ENCODE measurements at regions not wholly inside any gene's neighbourhood (a gene's known extent, or its start where the extent isn't known, plus 50 kb on each side); places are given as distances from the start of the nearest gene placed in this dataset.

GRCh38 chr5:125746917-125747316 is 676.3 kb upstream of the GRAMD2B start:
- peaks cover 27% of the 10 kb centered on the region for H3K4me1 Mint-ChIP-seq
- H3K9me3 Mint-ChIP-seq, result peaks cover 15% of the 10 kb centered on the region
- H3K4me3 Mint-ChIP-seq, result no peak overlapping the region
- TF ChIP-seq CTCF (IDR thresholded peaks at IDR 0.05; ENCODE audit: unreplicated experiment), result no peak
- DNase-seq (ENCODE audit: low spot score in 2 of 2, unreplicated experiment in 2 of 2), result no peak
- H3K27ac Mint-ChIP-seq, result no peak overlapping the region
- no peaks in the 10 kb centered on the region for H3K27me3 Mint-ChIP-seq (ENCODE audit: low read depth)
- peaks cover 6% of the 10 kb centered on the region for H3K36me3 Mint-ChIP-seq

GRCh38 chr5:125750147-125750860 is 672.9 kb upstream of the GRAMD2B start:
- Mint-ChIP-seq H3K9me3 (no peaks in the 10 kb centered on the region), H3K4me1 (peaks cover 27% of the 10 kb centered on the region), H3K27ac (no peak overlapping the region), H3K27me3 (ENCODE audit: low read depth) (no peaks in the 10 kb centered on the region), H3K36me3 (no peaks in the 10 kb centered on the region), H3K4me3 (no peak overlapping the region)
- DNase-seq (ENCODE audit: low spot score in 2 of 2, unreplicated experiment in 2 of 2), result no peak
- TF ChIP-seq CTCF (IDR thresholded peaks at IDR 0.05; ENCODE audit: unreplicated experiment), result no peak

GRCh38 chr5:125750861-125751186 is 672.4 kb upstream of the GRAMD2B start:
- TF ChIP-seq CTCF (IDR thresholded peaks at IDR 0.05; ENCODE audit: unreplicated experiment), result no peak

GRCh38 chr5:125756456-125756855 is 666.8 kb upstream of the GRAMD2B start:
- Mint-ChIP-seq H3K9me3 (peaks cover 17% of the 10 kb centered on the region), H3K4me1 (peaks cover 2% of the 10 kb centered on the region), H3K36me3 (peaks cover 4% of the 10 kb centered on the region), H3K27me3 (ENCODE audit: low read depth) (no peaks in the 10 kb centered on the region), H3K27ac (no peak overlapping the region), H3K4me3 (no peak overlapping the region)
- DNase-seq (ENCODE audit: low spot score in 2 of 2, unreplicated experiment in 2 of 2), result no peak
- TF ChIP-seq CTCF (IDR thresholded peaks at IDR 0.05; ENCODE audit: unreplicated experiment), result no peak

More at GRCh38 chr5:125750861-125751186, 672.4 kb upstream of the GRAMD2B start:
- H3K27ac Mint-ChIP-seq, result no peak overlapping the region
- no peak overlapping the region for H3K4me3 Mint-ChIP-seq
- DNase-seq (ENCODE audit: low spot score in 2 of 2, unreplicated experiment in 2 of 2), result no peak
- no peaks in the 10 kb centered on the region for H3K9me3 Mint-ChIP-seq
- no peaks in the 10 kb centered on the region for H3K27me3 Mint-ChIP-seq (ENCODE audit: low read depth)
- H3K36me3 Mint-ChIP-seq, result no peaks in the 10 kb centered on the region
- peaks cover 27% of the 10 kb centered on the region for H3K4me1 Mint-ChIP-seq

- no peak overlapping the region for H3K4me3 Mint-ChIP-seq
- H3K27me3 Mint-ChIP-seq (ENCODE audit: low read depth), result no peaks in the 10 kb centered on the region
- peaks cover 3% of the 10 kb centered on the region for H3K36me3 Mint-ChIP-seq
- no peak overlapping the region for H3K27ac Mint-ChIP-seq
- no peak for DNase-seq (ENCODE audit: low spot score in 2 of 2, unreplicated experiment in 2 of 2)
- peaks cover 42% of the 10 kb centered on the region for H3K9me3 Mint-ChIP-seq
- peaks cover 2% of the 10 kb centered on the region for H3K4me1 Mint-ChIP-seq
- TF ChIP-seq CTCF (IDR thresholded peaks at IDR 0.05; ENCODE audit: unreplicated experiment), result no peak
Observed at GRCh38 chr5:125766706-125767105, 656.5 kb upstream of the GRAMD2B start.

- Mint-ChIP-seq H3K27me3 (ENCODE audit: low read depth) (no peaks in the 10 kb centered on the region), H3K9me3 (no peaks in the 10 kb centered on the region), H3K27ac (no peak overlapping the region), H3K4me1 (peaks cover 7% of the 10 kb centered on the region), H3K36me3 (no peaks in the 10 kb centered on the region), H3K4me3 (no peak overlapping the region)
- TF ChIP-seq CTCF (IDR thresholded peaks at IDR 0.05; ENCODE audit: unreplicated experiment), result no peak
- no peak for DNase-seq (ENCODE audit: low spot score in 2 of 2, unreplicated experiment in 2 of 2)
Observed at GRCh38 chr5:125775896-125776295, 647.3 kb upstream of the GRAMD2B start.
